ENCODE measurements at regions not wholly inside any gene's neighbourhood (a gene's known extent, or its start where the extent isn't known, plus 50 kb on each side); places are given as distances from the start of the nearest gene placed in this dataset.

GRCh38 chr3:188071636-188072035 lies 82.3 kb upstream of the LPP start (continued):
- TF ChIP-seq ZBTB6 (tag by site-specific recombination; IDR thresholded peaks at IDR 0.05) (no peak), ZNF529 (tag by site-specific recombination; IDR thresholded peaks at IDR 0.05; ENCODE audit: insufficient replicate concordance) (no peak)

- Histone ChIP-seq H3K27ac (ENCODE audit: extremely low read depth, low read depth, low read length) (no peak overlapping the region), H3K4me1 (ENCODE audit: control insufficient read depth, insufficient read depth, low read length) (no peaks in the 10 kb centered on the region), H3K4me3 (ENCODE audit: low read depth, low read length) (no peak overlapping the region), H3K36me3 (ENCODE audit: control insufficient read depth in 2 of 2, insufficient read depth in 1 of 2, low read length in 2 of 2) (no peaks in the 10 kb centered on the region), H3K9me3 (ENCODE audit: control insufficient read depth, insufficient read depth, low read depth, low read length) (no peaks in the 10 kb centered on the region)
- no peak for TF ChIP-seq PRDM6 (tag by site-specific recombination; IDR thresholded peaks at IDR 0.05)
- TF ChIP-seq ZNF596 (tag by site-specific recombination; IDR thresholded peaks at IDR 0.05): no peak
- TF ChIP-seq ZNF48 (tag by site-specific recombination; IDR thresholded peaks at IDR 0.05): no peak
- no peak for TF ChIP-seq ZFP41 (tag by site-specific recombination; IDR thresholded peaks at IDR 0.05; ENCODE audit: borderline replicate concordance)
- TF ChIP-seq ZNF416 (tag by site-specific recombination; IDR thresholded peaks at IDR 0.05): no peak
- no peak for TF ChIP-seq RBAK (tag by site-specific recombination; IDR thresholded peaks at IDR 0.05)
- no peak for TF ChIP-seq ZBTB26 (tag by site-specific recombination; optimal IDR thresholded peaks at IDR 0.05)
- no peak for TF ChIP-seq ZNF18 (tag by site-specific recombination; IDR thresholded peaks at IDR 0.05)
- no peak for TF ChIP-seq KLF8 (tag by site-specific recombination; IDR thresholded peaks at IDR 0.05)
- TF ChIP-seq ZNF623 (tag by site-specific recombination; IDR thresholded peaks at IDR 0.05): no peak
- no peak for TF ChIP-seq ZNF610 (tag by site-specific recombination; IDR thresholded peaks at IDR 0.05; ENCODE audit: borderline replicate concordance)
- no peak for TF ChIP-seq GLI4 (tag by site-specific recombination; IDR thresholded peaks at IDR 0.05)
- TF ChIP-seq ZNF561 (tag by site-specific recombination; IDR thresholded peaks at IDR 0.05; ENCODE audit: borderline replicate concordance): no peak
- TF ChIP-seq ZNF473 (tag by site-specific recombination; IDR thresholded peaks at IDR 0.05): no peak
- TF ChIP-seq ZNF341 (tag by site-specific recombination; IDR thresholded peaks at IDR 0.05; ENCODE audit: low read depth): no peak
- TF ChIP-seq ZNF24 (tag by site-specific recombination; IDR thresholded peaks at IDR 0.05): no peak
- no peak for TF ChIP-seq ZNF16 (tag by site-specific recombination; IDR thresholded peaks at IDR 0.05; ENCODE audit: low read depth)
- no peak for TF ChIP-seq INSM2 (tag by site-specific recombination; IDR thresholded peaks at IDR 0.05)
- no peak for TF ChIP-seq BCL6B (tag by site-specific recombination; IDR thresholded peaks at IDR 0.05)
- TF ChIP-seq SCRT2 (tag by site-specific recombination; IDR thresholded peaks at IDR 0.05): no peak
- CTCF ChIA-PET: interaction anchor here (0.7 kb wide), 1 partner anchor 141 kb away, joined by 3 read pairs; no protein-coding TSS in a partner anchor
- POLR2A ChIA-PET: no interaction called here
Measured at GRCh38 chr3:188076176-188076575, 77.8 kb upstream of the LPP start.

Measured in HEK293 (cell line).